GM23338 (cell line): ENCODE measurements at regions not wholly inside any gene's neighbourhood (a gene's known extent, or its start where the extent isn't known, plus 50 kb on each side); places are given as distances from the start of the nearest gene placed in this dataset.

Source experiments
- ATAC-seq: fragments of 200-7000 bp; cut with Tn5 transposase; 3 replicates; pipeline ENCODE4 v1.9.1; 2020
- DNase-seq: peaks from one replicate; pipeline ENCODE4 v3.0.0-alpha.2; 2015; ENCODE audit warnings: low spot score
- H2AFZ ChIP-seq: fragments of 200-600 bp; sonication (generic); 2 replicates; pipeline ENCODE4 v1.8.0; 2016; ENCODE audit warnings: antibody characterized with exemption, mild to moderate bottlenecking, moderate library complexity
- H3F3A ChIP-seq: fragments of 200-600 bp; sonication (generic); replicated peaks from 2 replicates; pipeline ENCODE4 v1.8.0; 2017; ENCODE audit warnings: antibody characterized with exemption, mixed run types, low read depth
- H3K27ac ChIP-seq: fragments of 200-600 bp; sonication (generic); 2 replicates; pipeline ENCODE4 v1.6.1; 2016; ENCODE audit warnings: low read depth
- H3K27me3 ChIP-seq: fragments of 200-600 bp; sonication (generic); 2 replicates; pipeline ENCODE4 v1.8.0; 2016; ENCODE audit warnings: mild to moderate bottlenecking, mixed run types, moderate library complexity; ENCODE audit not compliant: insufficient read depth
- H3K36me3 ChIP-seq: fragments of 200-600 bp; sonication (generic); 2 replicates; pipeline ENCODE4 v1.8.0; 2016; ENCODE audit warnings: mild to moderate bottlenecking; ENCODE audit not compliant: insufficient read depth
- H3K4me1 ChIP-seq: fragments of 200-600 bp; sonication (generic); 2 replicates; pipeline ENCODE4 v1.8.0; 2016; ENCODE audit warnings: mild to moderate bottlenecking, moderate library complexity; ENCODE audit not compliant: insufficient read depth
- H3K4me2 ChIP-seq: fragments of 200-600 bp; sonication (generic); 2 replicates; pipeline ENCODE4 v1.7.1; 2017; ENCODE audit warnings: mixed run types
- H3K4me3 ChIP-seq: fragments of 200-600 bp; sonication (generic); 2 replicates; pipeline ENCODE4 v1.6.1; 2016; ENCODE audit warnings: mixed run types
- H3K79me2 ChIP-seq: fragments of 200-600 bp; sonication (generic); replicated peaks from 2 replicates; pipeline ENCODE4 v1.8.0; 2017; ENCODE audit warnings: mild to moderate bottlenecking; ENCODE audit not compliant: insufficient read depth
- H3K9me2 ChIP-seq: fragments of 200-600 bp; sonication (generic); 2 replicates; pipeline ENCODE4 v1.8.0; 2017; ENCODE audit not compliant: insufficient read depth
- H4K20me1 ChIP-seq: fragments of 200-600 bp; sonication (generic); replicated peaks from 2 replicates; pipeline ENCODE4 v1.8.0; 2017; ENCODE audit warnings: mild to moderate bottlenecking; ENCODE audit not compliant: insufficient read depth
- H3K27ac Mint-ChIP-seq: 2 replicates; pipeline ENCODE4 v1.8.0; 2020; ENCODE audit warnings: inconsistent platforms, mild to moderate bottlenecking, moderate library complexity, mixed read lengths
- H3K27me3 Mint-ChIP-seq: 3 replicates; pipeline ENCODE4 v1.8.0; 2022; ENCODE audit warnings: low read depth, mild to moderate bottlenecking, moderate library complexity, mixed read lengths, inconsistent platforms; ENCODE audit not compliant: insufficient read depth, poor library complexity
- H3K36me3 Mint-ChIP-seq: 3 replicates; pipeline ENCODE4 v1.8.0; 2021; ENCODE audit warnings: low read depth, mild to moderate bottlenecking, inconsistent platforms, moderate library complexity, mixed read lengths
- H3K4me1 Mint-ChIP-seq: 3 replicates; pipeline ENCODE4 v1.8.0; 2020; ENCODE audit warnings: mild to moderate bottlenecking, inconsistent platforms, mixed read lengths
- H3K4me3 Mint-ChIP-seq: 3 replicates; pipeline ENCODE4 v1.8.0; 2021; ENCODE audit warnings: moderate library complexity, mild to moderate bottlenecking, inconsistent platforms, mixed read lengths
- H3K9me3 Mint-ChIP-seq: 3 replicates; pipeline ENCODE4 v1.8.0; 2020; ENCODE audit warnings: moderate library complexity, mild to moderate bottlenecking, inconsistent platforms, mixed read lengths
- CREB1 ChIP-seq: fragments of 250-450 bp; sonication (Bioruptor Pico); IDR thresholded peaks from 2 replicates; pipeline ENCODE4 v1.5.0; 2020; ENCODE audit warnings: low read depth, mild to moderate bottlenecking, moderate library complexity
- CTCF ChIP-seq, 2 experiments: fragments of 200-600 bp in 1 of 2; sonication (generic) in 1 of 2; conservative IDR thresholded peaks; 2 replicates each; pipeline versions ENCODE4 v1.5.1 to v1.6.1; 2016 to 2017; ENCODE audit warnings: antibody characterized with exemption in 2 of 2, low read depth in 2 of 2, mild to moderate bottlenecking in 2 of 2, moderate library complexity in 1 of 2
- ETS1 ChIP-seq: IDR thresholded peaks from 2 replicates; pipeline ENCODE4 v1.6.1; 2016; ENCODE audit warnings: antibody characterized with exemption
- EZH2 ChIP-seq: fragments of 200-600 bp; sonication (generic); IDR thresholded peaks from one replicate; pipeline ENCODE4 v1.8.0; 2017; ENCODE audit warnings: antibody characterized with exemption, mild to moderate bottlenecking, low read depth; ENCODE audit not compliant: unreplicated experiment
- EZH2phosphoT487 ChIP-seq: fragments of 200-600 bp; sonication (generic); IDR thresholded peaks from one replicate; pipeline ENCODE4 v1.8.1; 2018; ENCODE audit warnings: antibody characterized with exemption; ENCODE audit not compliant: unreplicated experiment
- JUNB ChIP-seq: IDR thresholded peaks from one replicate; pipeline ENCODE4 v1.6.1; 2016; ENCODE audit warnings: antibody characterized with exemption; ENCODE audit not compliant: unreplicated experiment
- NANOG ChIP-seq: IDR thresholded peaks from 2 replicates; pipeline ENCODE4 v1.6.1; 2016; ENCODE audit warnings: antibody characterized with exemption, borderline replicate concordance
- POLR2AphosphoS5 ChIP-seq: IDR thresholded peaks from 2 replicates; pipeline ENCODE4 v1.6.1; 2016; ENCODE audit warnings: antibody characterized with exemption, low read depth
- REST ChIP-seq: IDR thresholded peaks from one replicate; pipeline ENCODE4 v1.6.1; 2018; ENCODE audit warnings: antibody characterized with exemption; ENCODE audit not compliant: unreplicated experiment
- STAT1 ChIP-seq: IDR thresholded peaks from one replicate; pipeline ENCODE4 v1.6.1; 2016; ENCODE audit warnings: antibody characterized with exemption; ENCODE audit not compliant: unreplicated experiment
- ZNF114 ChIP-seq: fragments of 250-450 bp; sonication (Bioruptor Pico); IDR thresholded peaks from 2 replicates; pipeline ENCODE4 v1.5.0; 2020; ENCODE audit warnings: mild to moderate bottlenecking, moderate library complexity
- ZNF331 ChIP-seq: fragments of 250-450 bp; sonication (Bioruptor Pico); IDR thresholded peaks from 2 replicates; pipeline ENCODE4 v1.5.0; 2020; ENCODE audit warnings: low read depth, mild to moderate bottlenecking, moderate library complexity
- ZNF462 ChIP-seq: fragments of 250-450 bp; sonication (Bioruptor Pico); IDR thresholded peaks from 2 replicates; pipeline ENCODE4 v1.5.0; 2020; ENCODE audit warnings: mild to moderate bottlenecking, moderate library complexity

- TF ChIP-seq REST (no peak), NANOG (no peak), ZNF462 (CRISPR knock-in tag) (no peak), POLR2AphosphoS5 (no peak), STAT1 (no peak), CTCF (conservative IDR thresholded peaks at IDR 0.05; ENCODE audit: low read depth in 2 of 2) (no peak), ZNF331 (CRISPR knock-in tag) (no peak), EZH2phosphoT487 (no peak), CREB1 (CRISPR knock-in tag) (no peak), ZNF114 (CRISPR knock-in tag) (no peak), ETS1 (no peak), JUNB (no peak), EZH2 (no peak)
- no peak overlapping the region for H3K4me2 ChIP-seq
- H2AFZ ChIP-seq: no peak overlapping the region
- H3K9me2 ChIP-seq: no peaks in the 10 kb centered on the region
- no peak overlapping the region for H3K4me3 Mint-ChIP-seq
- no peak overlapping the region for H3K27ac ChIP-seq
- H3K36me3 Mint-ChIP-seq: no peaks in the 10 kb centered on the region
- no peaks in the 10 kb centered on the region for H3K27me3 Mint-ChIP-seq
- H3K4me1 ChIP-seq: peaks cover 12% of the 10 kb centered on the region
- H3K36me3 ChIP-seq: no peaks in the 10 kb centered on the region
- H3K27ac Mint-ChIP-seq: no peak overlapping the region
- no peaks in the 10 kb centered on the region for H3K27me3 ChIP-seq
- H3K4me3 ChIP-seq: no peak overlapping the region
- ATAC-seq (no peak), DNase-seq (no peak)
- no peaks in the 10 kb centered on the region for H3F3A ChIP-seq
- H3K79me2 ChIP-seq: no peaks in the 10 kb centered on the region
- H3K4me1 Mint-ChIP-seq: peaks cover 28% of the 10 kb centered on the region
- no peaks in the 10 kb centered on the region for H4K20me1 ChIP-seq
- no peaks in the 10 kb centered on the region for H3K9me3 Mint-ChIP-seq
Measured at GRCh38 chr5:98372351-98372750, 401.1 kb upstream of the RGMB start.
